HEK293T (cell line): ENCODE measurements at regions not wholly inside any gene's neighbourhood (a gene's known extent, or its start where the extent isn't known, plus 50 kb on each side); places are given as distances from the start of the nearest gene placed in this dataset.

Source experiments
- BHLHE40 ChIP-seq: fragments of 450-650 bp; IDR thresholded peaks from 2 replicates; pipeline ENCODE4 v1.6.1; 2016; ENCODE audit warnings: mild to moderate bottlenecking, moderate library complexity, borderline replicate concordance
- CTBP1 ChIP-seq: fragments of 450-650 bp; IDR thresholded peaks from 2 replicates; pipeline ENCODE4 v1.6.1; 2016; ENCODE audit warnings: borderline replicate concordance
- ELF4 ChIP-seq: fragments of 450-650 bp; IDR thresholded peaks from 2 replicates; pipeline ENCODE4 v1.6.1; 2017; ENCODE audit warnings: antibody characterized with exemption
- FOXA1 ChIP-seq: fragments of 450-650 bp; IDR thresholded peaks from 2 replicates; pipeline ENCODE4 v1.6.1; 2016; ENCODE audit warnings: mild to moderate bottlenecking
- FOXK2 ChIP-seq: fragments of 450-650 bp; IDR thresholded peaks from 2 replicates; pipeline ENCODE4 v1.6.1; 2016; ENCODE audit warnings: mild to moderate bottlenecking
- FOXM1 ChIP-seq: fragments of 450-650 bp; IDR thresholded peaks from 2 replicates; pipeline ENCODE4 v1.6.1; 2017; ENCODE audit warnings: mild to moderate bottlenecking, borderline replicate concordance
- HDGF ChIP-seq: fragments of 450-650 bp; IDR thresholded peaks from 2 replicates; pipeline ENCODE4 v1.6.1; 2017; ENCODE audit warnings: antibody characterized with exemption, borderline replicate concordance
- LEF1 ChIP-seq: fragments of 450-650 bp; IDR thresholded peaks from 2 replicates; pipeline ENCODE4 v1.6.1; 2017; ENCODE audit warnings: mild to moderate bottlenecking, borderline replicate concordance
- PKNOX1 ChIP-seq: fragments of 450-650 bp; IDR thresholded peaks from 2 replicates; pipeline ENCODE4 v1.6.1; 2016
- SP1 ChIP-seq: fragments of 450-650 bp; IDR thresholded peaks from 2 replicates; pipeline ENCODE4 v1.6.1; 2017

GRCh38 chr12:132410296-132410625, 79.7 kb upstream of the FBRSL1 start:
- no peak for TF ChIP-seq LEF1
- no peak for TF ChIP-seq FOXK2
- TF ChIP-seq BHLHE40 = no peak
- no peak for TF ChIP-seq PKNOX1
- no peak for TF ChIP-seq FOXA1
- TF ChIP-seq HDGF = no peak
- no peak for TF ChIP-seq CTBP1
- TF ChIP-seq SP1 = no peak
- no peak for TF ChIP-seq ELF4
- no peak for TF ChIP-seq FOXM1
